Large intestine (tissue), 3 donors: ENCODE measurements at regions not wholly inside any gene's neighbourhood (a gene's known extent, or its start where the extent isn't known, plus 50 kb on each side); places are given as distances from the start of the nearest gene placed in this dataset.

Experiments used
- DNase-seq, 2 donors: peaks; one replicate each; pipeline versions ENCODE4 v3.0.0 to v3.0.0-alpha.2; 2013
- H3K27ac ChIP-seq: one replicate; pipeline ENCODE4 v1.5.1; 2013; ENCODE audit warnings: low read length
- H3K27me3 ChIP-seq: 2 replicates; pipeline ENCODE4 v1.6.1; 2013; ENCODE audit warnings: low read length; ENCODE audit not compliant: control insufficient read depth, insufficient read depth
- H3K36me3 ChIP-seq: 2 replicates; pipeline ENCODE4 v1.6.1; 2013; ENCODE audit warnings: low read length; ENCODE audit not compliant: control insufficient read depth, insufficient read depth
- H3K4me1 ChIP-seq: one replicate; pipeline ENCODE4 v1.6.1; 2013; ENCODE audit warnings: low read length; ENCODE audit not compliant: control insufficient read depth, insufficient read depth
- H3K4me3 ChIP-seq: one replicate; pipeline ENCODE4 v1.5.1; 2013; ENCODE audit warnings: low read length
- H3K9me3 ChIP-seq: one replicate; pipeline ENCODE4 v1.6.1; 2013; ENCODE audit warnings: mild to moderate bottlenecking, low read depth, low read length, moderate library complexity; ENCODE audit not compliant: control insufficient read depth
- WGBS: methylation state at CpG from one replicate; pipeline ENCODE4 v1.1.5; 2013; ENCODE audit warnings: low lambda C conversion rate; ENCODE audit not compliant: insufficient coverage; 5-methylcytosine and 5-hydroxymethylcytosine counted together

DNA sequence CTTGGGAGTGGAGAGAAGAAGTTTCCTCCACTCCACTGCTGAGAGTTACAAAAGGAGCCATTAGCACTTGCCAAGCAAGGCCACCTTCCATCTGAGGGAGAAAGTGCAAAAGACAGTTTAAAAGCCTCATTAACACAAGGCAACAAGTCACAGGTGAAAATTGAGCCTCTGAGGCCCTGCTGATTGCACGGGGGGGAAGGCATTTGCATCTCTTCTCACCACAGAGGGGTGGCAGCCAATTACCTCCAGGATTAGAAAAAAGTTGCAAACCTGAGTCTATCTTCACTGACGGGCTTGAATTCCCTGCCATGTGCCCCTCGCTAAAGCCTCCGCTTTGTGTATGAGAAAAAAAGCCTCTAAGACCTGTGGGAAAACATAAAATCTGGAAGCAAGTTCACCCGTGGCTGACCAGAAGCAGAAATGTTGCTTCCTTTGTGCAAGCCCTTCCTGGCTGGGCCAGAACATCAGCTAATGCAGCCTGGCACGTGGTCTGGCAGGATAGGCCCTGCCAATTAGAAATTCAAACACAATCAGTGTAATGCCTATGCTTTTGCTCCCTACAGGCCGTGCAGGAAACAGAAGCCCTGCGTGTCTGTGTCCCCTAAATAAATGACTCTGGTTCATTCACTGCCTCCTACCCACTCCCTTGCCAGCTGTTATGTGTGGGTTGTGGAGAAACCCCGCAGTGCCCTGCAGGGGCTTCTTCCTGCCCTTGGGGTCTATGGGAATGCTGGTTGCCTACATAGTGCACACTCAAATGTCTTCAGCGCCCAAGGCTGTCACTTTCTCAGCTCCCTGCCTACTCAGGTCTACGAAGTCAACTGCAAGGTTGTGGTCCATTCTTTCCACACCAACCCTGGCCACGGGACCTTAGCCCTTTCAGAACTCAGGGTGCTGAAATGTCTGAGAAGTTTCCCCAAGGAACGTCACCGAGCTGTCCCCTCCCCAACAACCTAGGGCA lies 150.2 kb downstream of the UQCRFS1 start:
- H3K36me3 ChIP-seq, result no peaks in the 10 kb centered on the region
- H3K9me3 ChIP-seq, result no peaks in the 10 kb centered on the region
- 57% methylated on average over 1 of the region's 14 CpGs for WGBS
- no peak for DNase-seq
- no peaks in the 10 kb centered on the region for H3K27me3 ChIP-seq
- no peak overlapping the region for H3K4me3 ChIP-seq
- no peak overlapping the region for H3K27ac ChIP-seq
- no peaks in the 10 kb centered on the region for H3K4me1 ChIP-seq

DNA sequence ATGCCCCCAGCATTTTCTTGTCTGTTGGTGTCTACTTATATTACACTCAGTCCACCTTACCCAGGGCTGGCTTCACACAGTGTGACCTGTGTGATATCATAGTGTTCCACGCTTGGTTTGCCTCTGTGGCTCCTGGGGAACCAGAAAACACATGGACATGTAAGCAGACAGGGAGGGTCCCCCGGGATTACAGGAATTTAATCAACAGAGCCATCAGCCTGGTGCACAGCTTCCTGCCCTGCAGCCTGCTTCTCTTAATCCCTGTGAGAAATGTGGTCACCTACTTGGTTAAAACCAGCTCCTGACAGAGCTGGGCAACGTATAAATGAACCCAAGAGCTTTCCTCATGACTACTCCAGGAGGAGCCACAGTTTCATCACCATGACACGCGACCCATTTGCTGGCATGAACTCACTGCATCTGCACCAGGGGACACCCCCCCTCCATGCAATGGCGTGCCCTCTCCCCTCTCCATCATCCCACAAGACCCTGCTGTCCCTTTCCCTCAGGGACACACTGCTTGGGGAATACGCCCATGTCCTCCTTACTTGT lies 152.1 kb downstream of the UQCRFS1 start:
- Histone ChIP-seq H3K27me3 (no peaks in the 10 kb centered on the region), H3K9me3 (no peaks in the 10 kb centered on the region), H3K36me3 (no peaks in the 10 kb centered on the region), H3K27ac (no peak overlapping the region), H3K4me1 (no peaks in the 10 kb centered on the region), H3K4me3 (no peak overlapping the region)
- no CpG with 5 or more reads among the region's 7 CpGs for WGBS
- DNase-seq, result no peak

DNA sequence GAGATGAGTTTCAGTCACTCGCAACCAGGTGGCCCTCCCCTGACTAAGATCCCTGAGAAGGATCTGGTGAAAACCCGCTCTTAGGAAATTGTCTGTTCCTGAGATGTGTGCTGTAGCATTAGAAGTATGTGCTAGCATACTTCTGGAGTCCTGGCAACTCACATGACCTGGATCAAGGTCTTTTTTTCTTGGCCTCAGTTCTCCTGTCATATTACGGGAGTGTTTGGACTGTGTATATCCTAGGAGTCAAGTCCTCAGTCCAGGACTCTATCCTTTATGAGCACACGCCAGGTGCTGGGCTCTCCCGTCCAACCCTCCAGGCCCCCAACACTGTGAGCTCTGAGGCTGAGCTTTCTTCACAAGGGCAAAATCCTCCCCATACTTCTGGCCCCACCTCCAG lies 156.4 kb downstream of the UQCRFS1 start:
- no peaks in the 10 kb centered on the region for H3K27me3 ChIP-seq
- no peaks in the 10 kb centered on the region for H3K36me3 ChIP-seq
- no peak for DNase-seq
- no peak overlapping the region for H3K4me3 ChIP-seq
- H3K4me1 ChIP-seq, result no peaks in the 10 kb centered on the region
- H3K9me3 ChIP-seq, result no peaks in the 10 kb centered on the region
- no CpG with 5 or more reads among the region's 5 CpGs for WGBS
- H3K27ac ChIP-seq, result no peak overlapping the region

DNA sequence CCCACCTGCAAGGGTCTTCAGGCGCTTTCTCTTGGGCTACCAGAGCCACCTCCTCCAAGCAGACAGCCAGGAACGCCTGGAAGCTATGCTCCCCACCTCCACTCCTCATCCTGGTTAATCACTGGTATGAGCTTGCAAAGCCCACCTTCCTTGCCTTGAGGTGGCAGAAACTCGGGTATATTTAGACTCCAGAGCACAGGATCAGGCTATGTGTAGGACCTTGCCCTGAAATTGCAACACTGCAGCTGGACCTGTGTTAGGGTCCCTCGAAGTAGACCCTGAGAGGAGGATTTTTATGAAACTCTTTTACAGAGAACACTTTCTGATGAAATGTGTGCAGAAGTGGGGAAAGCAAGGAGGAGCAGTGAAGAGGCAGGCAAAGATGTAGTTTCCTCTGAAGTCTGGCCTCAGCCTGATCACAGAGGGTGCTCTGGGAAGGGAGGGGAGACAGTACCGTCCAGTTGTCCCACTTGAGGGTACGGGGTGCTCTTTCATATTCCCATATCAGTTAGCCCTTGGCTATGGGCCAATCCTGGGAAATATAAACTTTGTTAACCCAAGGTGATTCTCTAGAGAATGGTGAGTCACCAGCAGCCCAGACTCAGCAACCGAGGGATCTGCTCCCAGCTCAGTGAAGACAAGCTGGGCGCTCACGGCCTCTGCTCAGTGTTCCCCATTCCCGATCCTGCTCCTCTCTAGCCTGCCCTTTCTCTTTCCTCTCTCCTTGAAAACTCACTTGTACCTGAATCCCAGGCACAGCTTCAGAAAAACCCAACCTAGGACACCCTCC lies 157.9 kb downstream of the UQCRFS1 start:
- no peaks in the 10 kb centered on the region for H3K36me3 ChIP-seq
- no CpG with 5 or more reads among the region's 10 CpGs for WGBS
- H3K4me1 ChIP-seq, result no peaks in the 10 kb centered on the region
- H3K9me3 ChIP-seq, result no peaks in the 10 kb centered on the region
- no peak overlapping the region for H3K4me3 ChIP-seq
- no peak for DNase-seq
- H3K27ac ChIP-seq, result no peak overlapping the region
- no peaks in the 10 kb centered on the region for H3K27me3 ChIP-seq

DNA sequence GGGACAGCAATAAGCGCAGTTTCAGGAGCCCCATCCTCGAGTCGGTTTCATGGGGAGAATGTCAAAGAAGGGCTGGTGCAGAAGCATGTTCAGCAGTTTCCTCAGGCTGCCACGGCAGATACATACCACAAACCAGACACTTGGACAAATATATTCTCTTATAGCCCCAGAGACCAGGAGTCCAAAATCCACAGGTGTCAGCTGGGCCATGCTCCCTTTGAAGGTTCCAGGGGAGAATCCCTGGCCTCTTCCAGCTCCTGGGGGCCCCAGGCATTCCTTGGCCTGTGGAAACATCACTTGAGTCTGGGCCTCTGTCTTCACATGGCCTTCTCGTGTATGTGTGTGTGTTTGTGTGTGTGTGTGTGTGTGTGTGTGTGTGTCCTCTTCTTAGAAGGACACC lies 164.1 kb downstream of the UQCRFS1 start:
- H3K4me1 ChIP-seq, result no peaks in the 10 kb centered on the region
- DNase-seq, result no peak
- H3K27ac ChIP-seq, result no peak overlapping the region
- H3K27me3 ChIP-seq, result no peaks in the 10 kb centered on the region
- WGBS, result no CpG with 5 or more reads among the region's 5 CpGs
- no peaks in the 10 kb centered on the region for H3K9me3 ChIP-seq
- H3K4me3 ChIP-seq, result no peak overlapping the region
- no peaks in the 10 kb centered on the region for H3K36me3 ChIP-seq

DNA sequence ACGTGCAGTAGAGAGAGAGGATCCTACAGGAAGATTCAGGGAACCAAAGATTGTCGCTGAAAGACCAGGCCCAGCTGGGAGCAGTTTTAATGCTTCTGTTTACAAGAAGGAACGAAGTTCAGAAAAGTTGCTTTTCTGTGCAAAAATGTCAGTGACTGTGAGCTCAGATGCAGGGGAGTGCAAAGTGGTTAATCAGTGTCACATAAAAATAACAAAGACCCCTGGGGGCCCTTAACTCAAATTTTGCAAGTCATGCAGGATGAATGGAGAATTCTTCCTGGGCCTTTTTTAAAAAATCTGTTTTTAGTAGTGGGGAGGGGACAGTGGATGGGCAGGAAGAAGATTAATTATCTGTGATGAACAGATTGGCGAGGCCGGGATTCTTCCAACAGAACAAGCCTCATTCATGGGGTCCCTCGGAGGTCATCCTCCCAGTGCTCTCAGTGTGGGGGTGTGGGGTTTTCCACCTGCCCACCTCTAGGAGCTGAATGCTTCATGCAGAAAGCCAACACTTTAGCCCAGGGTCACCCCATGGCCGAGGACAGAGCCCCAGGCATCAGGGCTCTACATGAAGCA lies 167.2 kb downstream of the UQCRFS1 start:
- Histone ChIP-seq H3K27ac (no peak overlapping the region), H3K27me3 (no peaks in the 10 kb centered on the region), H3K9me3 (no peaks in the 10 kb centered on the region), H3K4me3 (no peak overlapping the region), H3K36me3 (no peaks in the 10 kb centered on the region), H3K4me1 (no peaks in the 10 kb centered on the region)
- no CpG with 5 or more reads among the region's 7 CpGs for WGBS
- DNase-seq, result no peak

DNA sequence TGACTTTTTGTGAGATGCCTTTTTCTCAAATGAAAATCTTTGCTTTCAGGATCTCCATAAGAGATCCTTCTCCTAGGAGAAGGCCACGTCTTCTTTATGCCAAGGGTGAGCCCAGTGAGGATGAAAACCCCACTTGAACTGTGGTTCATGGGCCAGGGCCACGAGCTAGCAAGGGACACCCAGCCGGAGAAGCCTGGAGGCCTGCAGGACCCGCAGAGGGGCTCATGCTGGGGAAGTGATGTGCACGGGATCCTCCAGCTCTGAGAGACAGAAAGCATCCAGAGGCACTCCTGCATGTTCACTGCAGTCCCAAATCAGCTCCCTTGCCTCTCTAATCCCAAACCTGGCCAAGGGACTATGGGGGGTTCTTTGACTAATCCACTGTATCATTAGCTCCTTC lies 168.9 kb downstream of the UQCRFS1 start:
- WGBS, result no CpG with 5 or more reads among the region's 5 CpGs

DNA sequence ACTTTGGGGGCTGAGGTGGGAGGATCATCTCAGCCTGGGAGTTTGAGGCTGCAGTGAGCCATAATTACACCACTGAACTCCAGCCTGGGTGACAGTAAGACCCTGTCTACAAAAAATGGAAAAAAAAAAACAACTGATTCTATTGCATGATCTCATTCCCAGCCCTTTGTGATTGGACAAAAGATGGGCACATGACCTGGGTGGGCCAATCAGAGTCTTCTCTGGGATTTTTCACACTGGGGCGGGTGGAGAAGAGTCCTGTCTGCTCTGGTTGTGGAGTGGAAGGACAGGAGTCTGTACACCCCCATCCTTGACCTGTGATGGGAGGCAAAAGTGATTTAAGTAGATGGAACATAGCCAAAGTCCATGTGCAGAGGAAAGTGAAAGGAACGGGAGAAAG lies 170.5 kb downstream of the UQCRFS1 start:
- Histone ChIP-seq H3K27me3 (no peaks in the 10 kb centered on the region), H3K27ac (no peak overlapping the region), H3K4me3 (no peak overlapping the region), H3K9me3 (no peaks in the 10 kb centered on the region), H3K36me3 (no peaks in the 10 kb centered on the region), H3K4me1 (no peaks in the 10 kb centered on the region)
- no peak for DNase-seq
- WGBS, result 100% methylated on average over 1 of the region's 2 CpGs

More for the DNA sequence above, 168.9 kb downstream of the UQCRFS1 start:
- H3K36me3 ChIP-seq, result no peaks in the 10 kb centered on the region
- H3K27me3 ChIP-seq, result no peaks in the 10 kb centered on the region
- DNase-seq, result no peak
- no peaks in the 10 kb centered on the region for H3K9me3 ChIP-seq
- no peak overlapping the region for H3K27ac ChIP-seq
- H3K4me3 ChIP-seq, result no peak overlapping the region
- H3K4me1 ChIP-seq, result no peaks in the 10 kb centered on the region

DNA sequence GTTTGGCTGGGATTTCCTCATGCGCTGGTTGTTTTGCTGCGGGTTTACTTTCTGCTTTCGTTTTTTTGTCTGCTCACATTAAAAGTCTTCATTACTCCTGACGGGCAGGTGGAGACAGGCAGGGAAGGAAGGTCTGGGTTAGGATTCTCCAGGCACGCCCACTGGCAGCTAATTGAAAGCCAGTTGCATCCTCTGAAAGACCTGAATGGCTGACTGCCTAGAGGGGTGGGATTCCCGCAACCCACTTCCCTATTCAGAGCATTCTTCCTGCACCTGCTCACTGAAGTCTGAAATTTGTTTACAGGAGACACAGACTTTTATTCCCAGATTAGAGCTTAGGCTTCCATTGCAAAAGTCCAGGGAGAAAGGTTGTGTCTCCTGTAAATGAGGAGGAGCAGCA lies 172.0 kb downstream of the UQCRFS1 start:
- H3K36me3 ChIP-seq, result no peaks in the 10 kb centered on the region
- H3K9me3 ChIP-seq, result no peaks in the 10 kb centered on the region
- H3K4me3 ChIP-seq, result no peak overlapping the region
- H3K4me1 ChIP-seq, result no peaks in the 10 kb centered on the region
- no peak overlapping the region for H3K27ac ChIP-seq
- DNase-seq, result no peak
- H3K27me3 ChIP-seq, result no peaks in the 10 kb centered on the region
- WGBS, result no CpG with 5 or more reads among the region's 6 CpGs

DNA sequence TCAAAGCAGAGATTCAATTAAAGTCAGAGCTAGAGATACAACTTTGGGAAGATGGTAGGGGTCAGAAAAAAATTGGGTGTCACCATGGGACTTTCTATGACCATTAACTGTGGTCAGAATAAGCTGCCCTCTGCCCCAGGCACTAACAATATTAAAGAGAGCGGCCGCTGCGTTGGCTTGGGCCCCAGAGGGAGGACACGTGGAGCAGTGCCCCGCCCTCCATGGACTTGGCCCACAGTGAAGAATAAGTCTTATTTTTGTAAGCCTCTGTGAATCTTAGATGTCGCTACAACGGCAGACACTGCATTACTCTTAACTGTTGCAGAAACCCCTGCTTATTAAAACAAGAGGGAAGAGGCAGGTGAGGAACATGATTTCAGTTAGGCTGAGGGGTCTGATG lies 172.7 kb downstream of the UQCRFS1 start:
- no peak for DNase-seq
- no peaks in the 10 kb centered on the region for H3K9me3 ChIP-seq
- no peaks in the 10 kb centered on the region for H3K4me1 ChIP-seq
- no peaks in the 10 kb centered on the region for H3K27me3 ChIP-seq
- H3K27ac ChIP-seq, result no peak overlapping the region
- H3K36me3 ChIP-seq, result no peaks in the 10 kb centered on the region
- no peak overlapping the region for H3K4me3 ChIP-seq
- WGBS, result no CpG with 5 or more reads among the region's 7 CpGs
